ES-I3 (cell line): ENCODE measurements at regions not wholly inside any gene's neighbourhood (a gene's known extent, or its start where the extent isn't known, plus 50 kb on each side); places are given as distances from the start of the nearest gene placed in this dataset.

Experiments
- H3K36me3 ChIP-seq: 2 replicates; pipeline ENCODE4 v1.6.1; 2013; ENCODE audit warnings: mild to moderate bottlenecking, low read length, control low read depth, moderate library complexity; ENCODE audit not compliant: insufficient read depth
- H3K4me1 ChIP-seq: 2 replicates; pipeline ENCODE4 v1.6.1; 2013; ENCODE audit warnings: mild to moderate bottlenecking, control low read depth, low read length; ENCODE audit not compliant: insufficient read depth
- H3K9ac ChIP-seq: 2 replicates; pipeline ENCODE4 v1.6.1; 2013; ENCODE audit warnings: low read depth, mild to moderate bottlenecking, low read length, moderate library complexity
- H3K9me3 ChIP-seq: 2 replicates; pipeline ENCODE4 v1.6.1; 2013; ENCODE audit warnings: mild to moderate bottlenecking, low read length, moderate library complexity; ENCODE audit not compliant: control insufficient read depth, insufficient read depth

DNA sequence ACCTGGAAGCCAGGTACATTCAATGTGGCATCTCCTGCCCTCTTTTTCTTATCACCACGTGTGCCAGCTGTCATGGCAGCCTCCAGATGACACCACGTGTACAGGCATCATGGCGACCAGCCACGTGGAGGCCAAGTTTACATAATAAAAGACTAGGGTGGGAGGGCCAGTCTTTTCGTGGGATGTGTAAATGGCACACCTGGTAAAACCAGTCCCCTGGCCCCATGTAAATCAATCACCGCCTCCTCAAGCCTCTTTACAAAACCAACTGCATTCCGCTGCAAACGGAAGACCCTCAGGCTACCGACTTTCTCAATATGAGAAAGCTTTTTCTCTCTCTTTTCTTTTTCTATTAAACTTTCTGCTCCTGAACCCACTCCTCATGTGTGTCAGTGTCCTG lies 65.1 kb upstream of the PHF14 start:
- Histone ChIP-seq H3K9ac (no peak overlapping the region), H3K4me1 (peaks cover 12% of the 10 kb centered on the region; the same call in 1 of the 2 replicates), H3K9me3 (peaks cover 21% of the 10 kb centered on the region), H3K36me3 (no peaks in the 10 kb centered on the region)

DNA sequence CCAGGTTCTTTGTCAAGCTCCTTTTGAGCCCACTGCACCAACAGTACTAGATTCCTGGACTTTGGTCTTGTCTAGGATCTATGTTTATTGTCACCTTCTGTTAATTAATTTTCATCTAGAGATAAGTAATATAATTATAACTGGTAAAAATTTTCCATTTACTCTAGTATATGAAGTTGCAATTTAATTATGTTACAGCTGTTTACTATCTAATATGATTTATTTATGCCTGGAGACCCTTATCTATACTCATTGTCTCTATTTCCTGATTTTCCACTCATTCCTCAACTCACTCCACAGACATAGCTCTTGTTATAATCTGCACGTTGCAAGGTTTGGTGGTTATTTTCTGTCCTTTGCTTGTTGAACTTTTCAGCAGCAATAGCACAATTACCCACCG lies 63.2 kb upstream of the PHF14 start:
- no peaks in the 10 kb centered on the region for H3K36me3 ChIP-seq
- peaks cover 21% of the 10 kb centered on the region for H3K9me3 ChIP-seq
- no peak overlapping the region for H3K9ac ChIP-seq
- H3K4me1 ChIP-seq = peaks cover 12% of the 10 kb centered on the region; the same call in 1 of the 2 replicates

GRCh38 chr7:10912077-10912476 lies 61.6 kb upstream of the PHF14 start:
- Histone ChIP-seq H3K36me3 (no peaks in the 10 kb centered on the region), H3K4me1 (peaks cover 12% of the 10 kb centered on the region; the same call in 1 of the 2 replicates), H3K9me3 (peaks cover 21% of the 10 kb centered on the region), H3K9ac (no peak overlapping the region)

GRCh38 chr7:10913457-10913856 lies 60.2 kb upstream of the PHF14 start:
- no peaks in the 10 kb centered on the region for H3K36me3 ChIP-seq
- peaks cover 21% of the 10 kb centered on the region for H3K9me3 ChIP-seq
- no peak overlapping the region for H3K9ac ChIP-seq
- peaks cover 12% of the 10 kb centered on the region; the same call in 1 of the 2 replicates for H3K4me1 ChIP-seq

- Histone ChIP-seq H3K36me3 (no peaks in the 10 kb centered on the region), H3K9ac (no peak overlapping the region), H3K9me3 (no peaks in the 10 kb centered on the region), H3K4me1 (no peaks in the 10 kb centered on the region)
Measured at GRCh38 chr7:10918093-10918590, 55.5 kb upstream of the PHF14 start.

- no peaks in the 10 kb centered on the region for H3K4me1 ChIP-seq
- no peaks in the 10 kb centered on the region for H3K9me3 ChIP-seq
- H3K9ac ChIP-seq = no peak overlapping the region
- H3K36me3 ChIP-seq = no peaks in the 10 kb centered on the region
Measured at GRCh38 chr7:10919923-10920322, 53.7 kb upstream of the PHF14 start.
